Endodermal cell (in vitro differentiated cells): ENCODE measurements at regions not wholly inside any gene's neighbourhood (a gene's known extent, or its start where the extent isn't known, plus 50 kb on each side); places are given as distances from the start of the nearest gene placed in this dataset.

Source experiments
- DNase-seq: peaks from one replicate; pipeline ENCODE4 v3.0.0-alpha.2; 2017
- H3K27ac ChIP-seq: 2 replicates; pipeline ENCODE4 v1.5.1; 2013; ENCODE audit warnings: mild to moderate bottlenecking, low read depth, low read length, moderate library complexity
- H3K27me3 ChIP-seq: 2 replicates; pipeline ENCODE4 v1.6.1; 2013; ENCODE audit warnings: mild to moderate bottlenecking, low read length, moderate library complexity; ENCODE audit not compliant: insufficient read depth, control insufficient read depth, poor library complexity, severe bottlenecking
- H3K36me3 ChIP-seq: 2 replicates; pipeline ENCODE4 v1.7.0; 2013; ENCODE audit warnings: mild to moderate bottlenecking, low read length, moderate library complexity; ENCODE audit not compliant: control insufficient read depth, insufficient read depth
- H3K4me1 ChIP-seq: one replicate; pipeline ENCODE4 v1.7.0; 2013; ENCODE audit warnings: low read length; ENCODE audit not compliant: control insufficient read depth, insufficient read depth
- H3K4me3 ChIP-seq: 2 replicates; pipeline ENCODE4 v1.5.1; 2013; ENCODE audit warnings: mild to moderate bottlenecking, low read length, moderate library complexity
- H3K9ac ChIP-seq: 2 replicates; pipeline ENCODE4 v1.6.1; 2013; ENCODE audit warnings: mild to moderate bottlenecking, low read length, moderate library complexity; ENCODE audit not compliant: poor library complexity, severe bottlenecking; ENCODE audit errors: extremely low read depth
- H3K9me3 ChIP-seq: 2 replicates; pipeline ENCODE4 v1.6.1; 2013; ENCODE audit warnings: mild to moderate bottlenecking, low read length, moderate library complexity; ENCODE audit not compliant: control insufficient read depth
- H3K27ac Mint-ChIP-seq: 2 replicates; pipeline ENCODE4 v1.8.0; 2020; ENCODE audit warnings: mixed read lengths
- H3K27me3 Mint-ChIP-seq: 2 replicates; pipeline ENCODE4 v1.8.0; 2021; ENCODE audit warnings: mild to moderate bottlenecking, mixed read lengths; ENCODE audit not compliant: insufficient read depth
- H3K36me3 Mint-ChIP-seq: 2 replicates; pipeline ENCODE4 v1.8.0; 2020; ENCODE audit warnings: low read depth, mixed read lengths
- H3K4me1 Mint-ChIP-seq: 2 replicates; pipeline ENCODE4 v1.8.0; 2020; ENCODE audit warnings: mixed read lengths
- H3K4me3 Mint-ChIP-seq: 2 replicates; pipeline ENCODE4 v1.8.0; 2020; ENCODE audit warnings: mild to moderate bottlenecking, moderate library complexity, mixed read lengths
- H3K9me3 Mint-ChIP-seq: 2 replicates; pipeline ENCODE4 v1.8.0; 2020; ENCODE audit warnings: mild to moderate bottlenecking, mixed read lengths
- CTCF ChIP-seq: fragments of 200-600 bp; sonication (generic); conservative IDR thresholded peaks from 2 replicates; pipeline ENCODE4 v1.5.0; 2021; ENCODE audit warnings: antibody characterized with exemption, mild to moderate bottlenecking
- WGBS, 2 experiments: methylation state at CpG; one replicate each; pipeline versions ENCODE4 v1.1.5 to v1.1.7; 2013; ENCODE audit warnings: missing lambda C conversion rate in 2 of 2, mixed read lengths in 1 of 2; ENCODE audit not compliant: insufficient coverage in 1 of 2, insufficient read length in 1 of 2; 5-methylcytosine and 5-hydroxymethylcytosine counted together

DNA sequence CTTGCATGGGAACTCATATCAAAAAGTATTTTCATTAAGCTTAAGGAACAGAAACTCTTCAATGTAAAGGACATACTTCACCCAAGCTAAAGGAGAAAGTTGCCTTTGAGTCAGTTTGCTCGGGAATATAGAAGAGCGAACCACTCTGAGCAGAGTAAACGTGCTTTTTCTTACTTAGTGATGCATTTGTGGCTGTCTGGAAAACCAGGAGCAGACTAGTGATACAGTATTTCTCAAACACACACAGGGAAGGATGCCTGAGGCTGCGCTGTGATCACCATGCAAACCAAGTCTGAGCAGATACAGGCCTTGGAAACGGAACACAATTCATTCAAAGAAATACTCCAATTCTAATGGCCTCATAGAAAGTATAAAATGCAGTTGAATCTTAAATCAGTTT, 121.0 kb upstream of the CDIN1 start:
- H3K27me3 Mint-ChIP-seq, result no peaks in the 10 kb centered on the region
- peaks cover 14% of the 10 kb centered on the region for H3K4me1 Mint-ChIP-seq
- TF ChIP-seq CTCF, result no peak
- Histone ChIP-seq H3K4me1 (no peaks in the 10 kb centered on the region), H3K4me3 (no peak overlapping the region), H3K27me3 (no peaks in the 10 kb centered on the region), H3K9ac (no peak overlapping the region), H3K36me3 (no peaks in the 10 kb centered on the region), H3K27ac (no peak overlapping the region), H3K9me3 (peaks cover 14% of the 10 kb centered on the region)
- 55 to 85% methylated on average over 2 to 5 of the region's 5 CpGs for WGBS, 2 experiments
- no peaks in the 10 kb centered on the region for H3K36me3 Mint-ChIP-seq
- no peak for DNase-seq
- peaks cover 21% of the 10 kb centered on the region for H3K9me3 Mint-ChIP-seq
- H3K4me3 Mint-ChIP-seq, result no peak overlapping the region
- no peak overlapping the region for H3K27ac Mint-ChIP-seq

GRCh38 chr15:36465304-36465703, 114.1 kb upstream of the CDIN1 start:
- H3K27me3 Mint-ChIP-seq, result no peaks in the 10 kb centered on the region
- H3K4me1 Mint-ChIP-seq, result no peaks in the 10 kb centered on the region
- peaks cover 26% of the 10 kb centered on the region for H3K9me3 Mint-ChIP-seq
- no peak overlapping the region for H3K27ac ChIP-seq
- no peak overlapping the region for H3K9ac ChIP-seq
- no peak overlapping the region for H3K27ac Mint-ChIP-seq
- H3K27me3 ChIP-seq, result no peaks in the 10 kb centered on the region
- TF ChIP-seq CTCF, result no peak
- peaks cover 9% of the 10 kb centered on the region for H3K9me3 ChIP-seq
- H3K4me3 ChIP-seq, result no peak overlapping the region
- DNase-seq, result no peak
- WGBS, 2 experiments, result 100% methylated on average over 1 of the region's 1 CpG; no CpG with 5 or more reads in 1 of the 2 experiments
- H3K4me1 ChIP-seq, result no peaks in the 10 kb centered on the region
- no peak overlapping the region for H3K4me3 Mint-ChIP-seq
- H3K36me3 ChIP-seq, result no peaks in the 10 kb centered on the region
- H3K36me3 Mint-ChIP-seq, result no peaks in the 10 kb centered on the region

- Histone ChIP-seq H3K4me1 (no peaks in the 10 kb centered on the region), H3K27ac (no peak overlapping the region), H3K36me3 (no peaks in the 10 kb centered on the region), H3K9me3 (no peaks in the 10 kb centered on the region), H3K4me3 (no peak overlapping the region), H3K9ac (no peak overlapping the region), H3K27me3 (no peaks in the 10 kb centered on the region)
- no peak for TF ChIP-seq CTCF
- Mint-ChIP-seq H3K4me1 (no peaks in the 10 kb centered on the region), H3K36me3 (no peaks in the 10 kb centered on the region), H3K27me3 (no peaks in the 10 kb centered on the region), H3K9me3 (peaks cover 3% of the 10 kb centered on the region), H3K4me3 (no peak overlapping the region), H3K27ac (no peak overlapping the region)
- DNase-seq, result no peak
- WGBS, 2 experiments, result 81 to 89% methylated on average over 3 to 4 of the region's 5 CpGs
These were observed 110.7 kb upstream of the CDIN1 start for GRCh38 chr15:36468746-36469145.
